ENCODE measurements at regions not wholly inside any gene's neighbourhood (a gene's known extent, or its start where the extent isn't known, plus 50 kb on each side); places are given as distances from the start of the nearest gene placed in this dataset.

GRCh38 chr13:50200988-50201387 lies 185.7 kb downstream of the KCNRG start:
- TF ChIP-seq GATA3 (IDR thresholded peaks at IDR 0.05; ENCODE audit: low read depth, low read length) (no peak), GATA2 (IDR thresholded peaks at IDR 0.05; ENCODE audit: low read depth, low read length) (no peak; the same call in 1 of the 2 replicates)

GRCh38 chr13:50202485-50202884 lies 187.2 kb downstream of the KCNRG start:
- TF ChIP-seq GATA3 (IDR thresholded peaks at IDR 0.05; ENCODE audit: low read depth, low read length) (no peak), GATA2 (IDR thresholded peaks at IDR 0.05; ENCODE audit: low read depth, low read length) (no peak)

- no peak for TF ChIP-seq GATA3 (IDR thresholded peaks at IDR 0.05; ENCODE audit: low read depth, low read length)
- TF ChIP-seq GATA2 (IDR thresholded peaks at IDR 0.05; ENCODE audit: low read depth, low read length), result no peak
Observed at GRCh38 chr13:50203256-50203941, 188.2 kb downstream of the KCNRG start.

- TF ChIP-seq GATA2 (IDR thresholded peaks at IDR 0.05; ENCODE audit: low read depth, low read length) (no peak), GATA3 (IDR thresholded peaks at IDR 0.05; ENCODE audit: low read depth, low read length) (no peak)
Observed at GRCh38 chr13:50205581-50205980, 190.3 kb downstream of the KCNRG start.

- no peak for TF ChIP-seq GATA2 (IDR thresholded peaks at IDR 0.05; ENCODE audit: low read depth, low read length)
- no peak for TF ChIP-seq GATA3 (IDR thresholded peaks at IDR 0.05; ENCODE audit: low read depth, low read length)
Observed at GRCh38 chr13:50208826-50209335, 193.6 kb downstream of the KCNRG start.

GRCh38 chr13:50209631-50210030 lies 194.4 kb downstream of the KCNRG start:
- no peak for TF ChIP-seq GATA3 (IDR thresholded peaks at IDR 0.05; ENCODE audit: low read depth, low read length)
- TF ChIP-seq GATA2 (IDR thresholded peaks at IDR 0.05; ENCODE audit: low read depth, low read length), result no peak

GRCh38 chr13:50213526-50213925 lies 198.3 kb downstream of the KCNRG start:
- TF ChIP-seq GATA2 (IDR thresholded peaks at IDR 0.05; ENCODE audit: low read depth, low read length) (no peak), GATA3 (IDR thresholded peaks at IDR 0.05; ENCODE audit: low read depth, low read length) (no peak)

GRCh38 chr13:50214514-50214913 lies 199.3 kb downstream of the KCNRG start:
- TF ChIP-seq GATA3 (IDR thresholded peaks at IDR 0.05; ENCODE audit: low read depth, low read length) (no peak), GATA2 (IDR thresholded peaks at IDR 0.05; ENCODE audit: low read depth, low read length) (no peak)

- TF ChIP-seq GATA2 (IDR thresholded peaks at IDR 0.05; ENCODE audit: low read depth, low read length) (no peak), GATA3 (IDR thresholded peaks at IDR 0.05; ENCODE audit: low read depth, low read length) (no peak)
Observed at GRCh38 chr13:50215399-50215798, 200.2 kb downstream of the KCNRG start.

GRCh38 chr13:50219743-50220142 lies 204.5 kb downstream of the KCNRG start:
- TF ChIP-seq GATA2 (IDR thresholded peaks at IDR 0.05; ENCODE audit: low read depth, low read length), result no peak
- no peak for TF ChIP-seq GATA3 (IDR thresholded peaks at IDR 0.05; ENCODE audit: low read depth, low read length)

- TF ChIP-seq GATA3 (IDR thresholded peaks at IDR 0.05; ENCODE audit: low read depth, low read length) (no peak), GATA2 (IDR thresholded peaks at IDR 0.05; ENCODE audit: low read depth, low read length) (no peak)
Observed at GRCh38 chr13:50220938-50221337, 205.7 kb downstream of the KCNRG start.

- TF ChIP-seq GATA3 (IDR thresholded peaks at IDR 0.05; ENCODE audit: low read depth, low read length) (no peak), GATA2 (IDR thresholded peaks at IDR 0.05; ENCODE audit: low read depth, low read length) (no peak)
Observed at GRCh38 chr13:50222569-50223332, 207.5 kb downstream of the KCNRG start.

GRCh38 chr13:50224534-50224933 lies 209.3 kb downstream of the KCNRG start:
- no peak for TF ChIP-seq GATA3 (IDR thresholded peaks at IDR 0.05; ENCODE audit: low read depth, low read length)
- no peak for TF ChIP-seq GATA2 (IDR thresholded peaks at IDR 0.05; ENCODE audit: low read depth, low read length)

- no peak for TF ChIP-seq GATA2 (IDR thresholded peaks at IDR 0.05; ENCODE audit: low read depth, low read length)
- no peak for TF ChIP-seq GATA3 (IDR thresholded peaks at IDR 0.05; ENCODE audit: low read depth, low read length)
Observed at GRCh38 chr13:50225193-50226155, 210.2 kb downstream of the KCNRG start.

All from SH-SY5Y (cell line).